22Rv1 (cell line): ENCODE measurements at regions not wholly inside any gene's neighbourhood (a gene's known extent, or its start where the extent isn't known, plus 50 kb on each side); places are given as distances from the start of the nearest gene placed in this dataset.
"Not testable (repeated sequence)": the region's sequence is repeated elsewhere in the genome, so short reads cannot be mapped to it uniquely, and the experiment has no call there.

ENCODE experiments used
- H3K27ac ChIP-seq: fragments of 450-650 bp; 2 replicates; pipeline ENCODE4 v1.5.1; 2017

DNA sequence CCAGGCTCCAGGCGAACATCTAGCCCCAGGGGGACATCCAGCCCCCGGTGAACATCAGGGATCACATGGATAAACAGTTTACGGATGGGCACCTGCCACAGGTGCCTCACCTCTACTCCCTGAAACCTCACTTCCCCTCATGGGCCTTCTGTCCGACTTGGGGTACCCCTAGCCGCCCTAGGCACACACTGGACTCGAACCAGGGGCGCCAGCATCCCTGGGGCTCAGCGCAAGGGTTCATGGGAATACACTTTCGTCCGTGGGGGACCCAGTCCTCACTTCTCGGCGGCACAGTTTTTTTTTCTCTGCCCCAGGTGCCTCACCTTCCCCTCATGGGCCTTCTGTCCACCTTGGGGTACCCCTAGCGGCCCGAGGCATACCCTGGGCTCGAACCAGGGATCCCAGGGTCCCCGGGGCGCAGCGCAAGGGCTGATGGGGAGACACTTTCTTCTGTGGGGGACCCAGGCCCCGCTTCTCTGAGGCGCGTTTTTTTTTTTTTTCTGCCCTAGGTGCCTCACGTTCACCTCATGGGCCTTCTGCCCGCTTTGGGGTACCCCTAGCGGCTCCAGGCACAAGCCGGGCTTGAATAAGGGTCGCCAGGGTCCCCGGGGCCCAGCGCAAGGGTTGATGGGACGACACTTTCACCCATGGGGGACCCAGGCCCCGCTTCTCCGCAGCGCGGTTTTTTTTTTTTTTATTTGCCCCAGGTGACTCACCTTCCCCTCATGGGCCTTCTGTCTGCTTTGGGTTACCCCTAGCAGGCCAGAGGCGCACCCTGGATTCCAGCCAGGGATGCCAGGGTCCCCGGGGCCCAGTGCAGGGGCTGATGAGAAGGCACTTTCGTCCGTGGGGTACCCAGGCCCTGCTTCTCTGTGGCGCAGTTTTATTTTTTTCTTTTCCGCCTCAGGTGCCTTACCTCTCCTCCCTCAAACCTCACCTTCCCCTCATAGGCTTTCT is 1483.5 kb upstream of the TPTE start:
- H3K27ac ChIP-seq, result not testable (repeated sequence)

DNA sequence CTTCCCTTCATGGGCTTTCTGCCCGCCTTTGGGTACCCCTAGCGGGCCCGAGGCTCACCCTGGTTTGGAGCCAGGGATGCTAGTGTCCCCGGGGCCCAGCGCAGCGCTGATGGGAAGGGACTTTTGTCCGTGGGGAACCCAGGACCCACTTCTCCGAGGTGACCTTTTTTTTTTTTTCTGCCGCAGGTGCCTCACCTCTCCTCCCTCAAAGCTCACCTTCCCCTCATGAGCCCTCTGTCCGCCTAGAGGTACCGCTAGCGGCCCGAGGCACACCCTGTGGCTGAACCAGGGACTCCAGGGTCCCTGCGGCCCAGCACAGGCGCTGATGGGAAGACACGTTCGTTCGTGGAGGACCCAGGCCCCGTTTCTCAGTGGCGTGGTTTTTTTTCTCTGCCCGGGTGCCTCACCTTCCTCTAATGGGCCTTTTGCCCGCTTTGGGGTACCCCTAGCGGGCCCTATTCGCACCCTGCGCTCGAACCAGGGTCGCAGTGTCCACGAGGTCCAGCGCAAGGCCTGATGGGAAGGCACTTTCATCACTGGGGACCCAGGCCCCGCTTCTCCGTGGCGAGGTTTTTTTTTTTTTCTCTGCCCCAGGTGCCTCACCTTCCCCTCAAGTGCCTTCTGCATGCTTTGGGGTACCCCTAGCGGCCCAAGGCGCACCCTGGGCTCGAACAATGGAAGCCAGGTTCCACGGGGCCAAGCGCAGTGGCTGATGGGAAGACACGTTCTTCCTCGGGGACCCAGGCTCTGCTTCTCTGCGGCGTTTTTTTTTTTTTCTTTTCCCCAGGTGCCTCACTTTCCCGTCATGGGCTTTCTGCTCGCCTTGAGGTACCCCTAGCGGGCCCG is 1481.6 kb upstream of the TPTE start:
- H3K27ac ChIP-seq, result not testable (repeated sequence)

DNA sequence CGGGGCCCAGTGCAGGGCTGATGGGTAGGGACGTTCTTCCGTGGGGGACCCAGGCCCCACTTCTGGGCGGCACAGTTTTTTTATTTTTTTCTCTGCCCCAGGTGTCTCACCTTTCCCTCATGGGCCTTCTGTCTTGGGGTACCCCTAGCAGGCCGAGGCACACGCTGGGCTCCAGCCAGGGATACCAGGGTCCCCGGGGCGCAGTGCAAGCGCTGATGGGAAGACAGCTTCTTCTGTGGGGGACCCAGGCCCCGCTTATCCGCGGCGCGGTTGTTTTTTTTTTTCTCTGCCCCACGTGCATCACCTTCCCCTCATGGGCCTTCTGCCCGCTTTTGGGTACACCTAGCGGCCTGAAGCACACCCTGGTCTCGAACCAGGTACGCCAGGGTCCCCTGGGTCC is 1481.0 kb upstream of the TPTE start:
- H3K27ac ChIP-seq, result not testable (repeated sequence)

DNA sequence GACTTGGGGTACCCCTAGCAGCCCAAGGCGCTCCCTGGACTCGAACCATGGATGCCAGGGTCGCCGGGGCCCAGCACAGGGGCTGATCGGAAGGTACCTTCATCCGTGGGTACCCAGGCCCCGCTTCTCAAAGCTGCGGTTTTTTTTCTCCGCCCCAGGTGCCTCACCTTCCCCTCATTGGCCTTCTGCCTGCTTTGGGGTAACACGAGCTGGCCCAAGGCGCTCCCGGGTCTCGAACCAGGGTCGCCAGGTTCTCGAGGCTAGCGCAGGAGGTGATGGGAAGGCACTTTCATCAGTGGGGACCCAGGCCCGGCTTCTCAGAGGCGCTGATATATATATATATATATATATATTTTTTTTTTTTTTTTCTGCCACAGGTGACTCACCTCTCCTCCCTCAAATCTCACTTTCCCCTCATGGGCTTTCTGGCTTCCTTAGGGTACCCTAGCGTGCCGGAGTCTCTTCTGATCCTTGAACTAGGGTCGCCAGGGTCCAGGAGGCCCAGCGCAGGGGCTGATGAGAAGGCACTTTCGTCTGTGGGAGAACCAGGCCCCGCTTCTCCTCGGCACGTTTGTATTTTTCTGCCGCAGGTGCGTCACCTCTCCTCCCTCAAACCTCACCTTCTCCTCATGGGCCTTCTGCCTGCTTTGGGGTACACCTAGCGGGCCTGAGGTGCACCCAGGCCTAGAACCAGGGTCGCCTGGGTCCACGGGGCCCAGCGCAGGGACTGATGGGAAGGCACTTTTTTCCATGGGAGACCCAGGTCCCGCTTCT is 1480.0 kb upstream of the TPTE start:
- H3K27ac ChIP-seq, result not testable (repeated sequence)

DNA sequence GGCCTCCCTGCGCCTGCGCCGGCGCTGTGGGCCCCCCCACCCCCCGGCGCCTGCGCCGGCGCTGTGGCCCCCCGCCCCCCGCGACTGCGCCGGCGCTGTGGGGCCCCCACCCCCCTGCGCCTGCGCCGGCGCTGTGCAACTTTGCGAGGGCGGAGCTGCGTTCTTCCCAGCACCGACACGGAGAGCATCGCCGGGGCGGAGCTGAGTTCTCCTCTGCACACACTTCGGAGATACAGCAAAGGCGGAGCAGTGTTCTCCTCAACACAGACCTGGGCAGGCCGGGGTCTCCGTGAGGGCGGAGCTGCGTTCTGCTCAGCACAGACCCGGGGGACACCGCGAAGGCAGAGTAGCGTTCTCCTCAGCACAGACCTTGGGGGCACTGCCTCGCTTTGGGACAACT is 1478.3 kb upstream of the TPTE start:
- not testable (repeated sequence) for H3K27ac ChIP-seq

DNA sequence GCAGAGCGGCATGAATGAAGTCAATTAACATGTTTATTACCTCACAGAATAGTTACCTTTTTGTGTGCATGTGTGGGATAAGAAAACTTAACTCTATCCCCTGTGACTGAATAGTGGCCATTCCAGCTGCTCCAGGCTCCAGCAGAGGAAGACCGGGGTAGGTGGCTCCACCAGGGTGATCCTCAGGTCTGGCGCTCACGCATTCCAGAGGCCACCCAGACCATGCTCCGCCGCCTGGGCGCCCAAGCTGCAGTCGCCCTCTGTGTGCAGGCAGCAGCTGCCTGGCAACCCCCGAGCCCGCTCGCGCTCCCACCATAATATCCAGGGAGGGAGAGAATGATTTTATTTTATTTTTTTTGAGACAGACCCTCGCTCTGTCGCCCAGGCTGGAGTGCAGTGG is 1474.5 kb upstream of the TPTE start:
- H3K27ac ChIP-seq, result not testable (repeated sequence)

DNA sequence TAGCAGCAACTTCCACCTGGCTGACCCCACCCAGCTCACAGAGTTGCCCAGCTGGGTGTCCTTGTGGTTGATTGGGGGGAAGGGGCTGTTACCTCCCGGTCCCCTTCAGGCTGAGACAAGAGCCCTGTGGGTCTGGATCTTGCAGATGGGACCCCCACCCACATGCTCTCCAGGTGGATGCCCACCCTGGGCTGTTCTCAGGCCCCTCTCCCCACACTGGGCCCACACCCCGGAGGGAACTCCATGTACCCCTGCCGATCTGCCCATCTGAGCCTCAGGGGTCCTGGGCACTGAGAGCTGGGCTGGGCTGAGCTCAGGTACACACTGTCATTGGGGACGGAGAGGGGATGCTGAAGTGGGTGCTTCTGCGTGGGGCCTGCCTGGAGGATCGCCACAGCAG is 1453.9 kb upstream of the TPTE start:
- H3K27ac ChIP-seq, result not testable (repeated sequence)

DNA sequence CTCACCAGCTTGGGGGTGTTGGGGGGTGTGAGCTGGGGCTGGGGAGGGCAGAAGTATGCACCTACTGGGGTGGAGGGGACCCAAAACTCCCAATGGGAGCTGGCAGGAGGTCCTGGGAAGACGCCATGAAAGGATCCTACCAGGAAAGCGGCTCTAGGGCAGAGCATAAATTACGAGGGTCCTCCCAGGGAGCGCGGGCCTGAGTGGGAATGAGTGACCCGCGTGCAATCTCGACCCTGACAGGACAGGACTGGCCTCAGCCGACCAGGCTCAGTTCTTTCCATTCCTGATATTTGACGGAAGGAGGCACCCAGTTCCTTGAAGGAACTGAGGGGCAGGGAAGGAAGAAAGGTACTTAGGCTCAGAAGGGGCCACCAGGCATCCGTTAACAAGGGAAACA is 1452.8 kb upstream of the TPTE start:
- not testable (repeated sequence) for H3K27ac ChIP-seq

DNA sequence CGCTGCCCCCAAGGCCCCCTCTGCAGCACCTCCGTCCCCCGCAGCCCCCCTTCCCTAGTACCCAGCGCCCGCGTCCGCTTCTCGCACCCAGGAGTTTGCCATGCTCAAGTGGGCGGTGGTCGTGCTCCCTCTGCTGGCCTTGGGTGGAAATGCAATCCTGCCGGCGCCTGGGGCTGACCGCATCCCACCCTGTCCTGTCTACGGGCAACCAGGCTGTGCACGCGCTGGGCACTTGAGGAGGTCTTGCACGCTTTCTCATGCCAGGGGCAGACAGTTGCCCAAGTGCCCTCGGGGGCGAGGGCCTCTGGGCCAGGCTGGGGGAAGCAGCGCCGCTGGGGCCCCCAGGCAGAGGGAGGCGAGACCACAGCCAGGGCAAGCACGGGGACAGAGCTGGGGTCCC is 1450.7 kb upstream of the TPTE start:
- H3K27ac ChIP-seq, result not testable (repeated sequence)

DNA sequence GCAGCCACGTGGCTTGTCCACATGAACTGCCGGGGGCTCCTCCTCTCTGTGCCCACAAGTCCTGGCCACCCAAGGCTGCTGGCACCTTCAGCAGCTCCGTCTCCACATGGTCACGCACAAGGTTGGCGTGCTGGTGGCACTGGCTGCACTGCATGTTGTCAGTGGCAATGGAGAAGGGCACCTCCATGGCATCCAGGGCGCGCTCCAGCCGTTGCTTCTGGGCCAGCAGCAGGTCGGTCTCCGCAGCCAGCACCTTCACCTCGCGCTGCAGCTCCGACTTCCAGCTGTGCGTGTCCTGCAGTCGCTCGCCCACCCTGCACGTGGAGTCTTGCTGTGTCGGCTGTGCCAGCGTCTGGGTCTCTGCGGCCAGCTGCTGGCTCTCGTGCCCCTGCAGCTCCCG is 1448.4 kb upstream of the TPTE start:
- not testable (repeated sequence) for H3K27ac ChIP-seq

DNA sequence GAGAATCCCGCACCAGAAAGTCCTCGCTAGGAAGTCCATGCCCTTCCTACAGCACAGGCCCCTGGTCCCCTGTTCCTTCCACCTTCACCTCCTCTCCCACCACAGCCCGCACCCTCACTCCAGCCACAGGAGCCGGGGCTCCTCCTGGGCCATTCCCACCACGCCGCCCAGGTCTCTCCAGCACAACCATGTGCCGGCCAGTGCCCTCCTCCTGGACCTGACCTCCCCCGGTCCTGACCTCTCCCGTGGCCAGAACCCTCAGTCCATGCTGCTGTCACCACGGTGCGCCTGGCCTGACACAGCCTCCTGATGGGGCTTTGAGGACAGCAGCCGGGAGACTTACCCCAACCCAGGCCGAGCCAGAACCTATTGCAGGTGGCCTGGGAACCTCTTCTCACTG is 1446.6 kb upstream of the TPTE start:
- H3K27ac ChIP-seq, result not testable (repeated sequence)

DNA sequence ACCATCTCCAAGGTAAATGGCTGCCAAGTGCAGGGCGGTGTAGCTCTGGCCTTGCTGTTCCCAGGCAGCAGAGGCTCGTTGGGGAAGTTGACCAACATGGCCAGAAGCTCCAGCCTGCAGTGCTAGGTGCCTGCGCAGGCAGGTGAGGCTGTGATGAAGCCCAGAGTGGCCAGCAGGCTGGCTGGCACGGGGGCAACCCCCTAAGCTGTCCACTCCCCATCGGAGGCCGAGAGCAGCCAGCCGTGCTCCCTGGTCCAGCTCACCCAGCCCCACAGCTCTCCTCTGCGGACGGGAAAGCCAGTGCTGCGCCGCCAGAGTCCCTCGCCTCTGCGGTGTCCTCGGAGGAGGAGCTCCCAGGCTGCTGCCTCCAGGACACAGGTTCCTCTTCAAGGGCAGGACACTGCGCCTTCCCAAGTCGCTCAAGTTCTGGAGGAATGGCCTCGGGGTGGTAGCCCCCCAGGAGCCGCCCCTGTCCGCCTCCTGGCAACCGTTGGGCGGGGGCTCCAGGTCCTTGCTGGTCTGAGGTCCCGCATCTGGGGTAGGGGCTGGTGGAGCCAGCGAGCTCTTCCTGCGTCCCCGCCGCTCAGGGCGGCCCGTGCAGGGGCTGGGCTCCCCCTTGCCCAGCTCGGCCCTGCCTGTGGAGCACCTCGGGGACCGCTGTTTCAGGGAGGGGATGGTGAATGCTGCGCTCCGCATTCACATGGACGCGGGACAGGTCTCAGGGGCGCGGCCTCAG is 1438.1 kb upstream of the TPTE start:
- not testable (repeated sequence) for H3K27ac ChIP-seq

DNA sequence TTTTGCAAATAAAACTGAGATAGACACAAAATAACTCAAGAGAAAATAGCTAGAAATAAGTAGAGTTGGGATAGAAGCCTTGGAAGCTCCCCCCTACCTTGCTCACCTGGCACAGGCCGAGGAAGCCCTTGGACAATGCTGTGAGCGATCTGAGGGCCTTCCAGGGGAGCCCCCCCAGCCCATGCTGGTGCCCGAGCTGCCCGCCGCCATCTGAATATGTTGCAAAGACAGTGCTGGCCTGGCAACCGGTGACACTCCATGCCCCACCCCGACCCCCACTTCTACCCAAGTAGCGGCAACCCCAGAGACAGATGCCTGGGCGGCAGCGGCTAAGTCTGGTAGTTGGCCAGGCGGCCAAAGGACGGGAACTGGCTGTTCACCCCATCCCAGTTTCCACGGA is 1435.1 kb upstream of the TPTE start:
- not testable (repeated sequence) for H3K27ac ChIP-seq

DNA sequence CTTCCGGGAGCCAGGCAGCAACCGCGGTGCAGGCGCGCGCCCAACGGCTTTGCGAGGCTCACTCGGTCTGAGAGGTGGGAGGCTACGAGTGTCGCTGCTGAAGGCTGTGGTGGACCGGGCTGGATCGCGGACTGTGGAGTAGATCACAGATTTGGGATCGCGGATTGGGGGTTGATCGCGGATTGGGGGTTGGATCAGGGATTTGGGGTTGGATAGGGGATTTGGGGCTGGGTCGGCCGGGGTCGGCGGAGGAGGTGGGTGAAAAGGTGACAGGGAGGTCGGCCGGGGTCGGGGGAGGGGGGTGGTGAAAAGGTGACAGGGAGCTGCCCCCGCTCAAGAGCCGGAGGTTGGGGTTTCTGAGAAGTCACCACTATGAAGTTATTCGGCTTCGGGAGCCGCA is 1433.6 kb upstream of the TPTE start:
- H3K27ac ChIP-seq, result not testable (repeated sequence)

DNA sequence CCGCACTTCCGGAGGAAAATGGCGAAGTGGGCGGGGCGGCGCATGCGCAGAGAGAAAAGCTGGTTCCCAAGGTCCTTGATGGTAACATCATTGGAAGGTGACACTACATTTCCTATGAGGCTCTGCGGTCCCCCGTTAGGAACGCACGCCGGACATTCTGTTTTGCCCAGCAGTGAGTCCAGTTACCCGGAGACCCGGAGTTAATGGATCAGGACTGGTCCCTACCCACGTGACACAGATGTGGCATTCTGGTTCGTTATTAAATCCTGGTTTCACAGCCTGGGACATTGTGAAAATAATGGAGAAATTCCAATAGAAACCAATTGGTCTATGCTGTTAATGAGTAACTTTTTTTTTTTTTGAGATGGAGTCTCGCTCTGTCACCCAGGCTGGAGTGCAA is 1391.6 kb upstream of the TPTE start:
- H3K27ac ChIP-seq, result not testable (repeated sequence)

DNA sequence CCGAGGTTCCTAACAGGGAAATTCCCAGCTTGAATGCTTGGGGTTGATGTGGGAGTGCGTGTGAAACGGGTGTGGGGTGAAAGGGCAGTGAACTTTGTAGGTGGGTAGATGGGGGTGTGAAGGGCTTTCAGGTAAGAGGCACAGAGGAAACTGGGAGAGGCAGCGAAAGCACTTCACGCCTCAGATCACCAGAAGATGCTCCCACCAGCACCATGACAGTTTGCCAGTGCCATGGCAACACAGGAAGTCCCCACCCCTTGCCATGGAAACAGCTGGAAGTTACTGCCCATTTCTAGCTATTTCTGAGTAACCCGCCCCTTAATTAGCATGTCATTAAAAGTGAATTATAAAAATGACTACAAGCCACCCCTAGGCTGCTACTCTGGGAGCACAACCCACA is 1390.6 kb upstream of the TPTE start:
- not testable (repeated sequence) for H3K27ac ChIP-seq
